IMR-90 (cell line): ENCODE measurements at regions not wholly inside any gene's neighbourhood (a gene's known extent, or its start where the extent isn't known, plus 50 kb on each side); places are given as distances from the start of the nearest gene placed in this dataset.

ENCODE experiments used
- ATAC-seq: fragments of 200-7000 bp; cut with Tn5 transposase; 2 replicates; pipeline ENCODE4 v1.9.1; 2020; ENCODE audit warnings: low read depth, mild to moderate bottlenecking, moderate library complexity
- BruUV-seq: library from RNA; stranded (reverse); fragments of 400-500 nt; replicated peaks from 2 replicates; lab custom pipeline; 2021; lab: Mats Ljungman, UMichigan
- CTCF ChIA-PET: fragments of 300-600 bp; formaldehyde crosslinking; extraction: SDS; loops from one replicate; lab custom pipeline; 2021; ENCODE audit warnings: antibody characterized with exemption; lab: Yijun Ruan, JAX
- POLR2A ChIA-PET: fragments of 300-600 bp; sonication (Branson Sonifier 250); formaldehyde crosslinking; loops from one replicate; lab custom pipeline; 2022; ENCODE audit warnings: antibody characterized with exemption; ENCODE audit not compliant: unreplicated experiment; lab: Charles Lee
- DNase-seq: peaks from one replicate; pipeline ENCODE4 v3.0.0; 2013
- H2AFZ ChIP-seq: replicated peaks from 2 replicates; pipeline ENCODE3; 2013; ENCODE audit warnings: low read length, mild to moderate bottlenecking; ENCODE audit not compliant: poor library complexity
- H2AK5ac ChIP-seq: 2 replicates; pipeline ENCODE4 v1.6.1; 2013; ENCODE audit warnings: low read depth, low read length, inconsistent platforms
- H2AK9ac ChIP-seq: replicated peaks from 2 replicates; pipeline ENCODE3; 2013; ENCODE audit warnings: mild to moderate bottlenecking, low read depth, low read length, moderate library complexity; ENCODE audit not compliant: poor library complexity
- H2BK120ac ChIP-seq: 2 replicates; pipeline ENCODE4 v1.6.1; 2013; ENCODE audit warnings: low read depth, low read length, inconsistent platforms
- H2BK15ac ChIP-seq: 3 replicates; pipeline ENCODE4 v1.6.1; 2013; ENCODE audit warnings: low read depth, low read length, inconsistent platforms
- H2BK20ac ChIP-seq: 2 replicates; pipeline ENCODE4 v1.6.1; 2013; ENCODE audit warnings: low read depth, mild to moderate bottlenecking, inconsistent platforms, low read length, moderate library complexity
- H2BK5ac ChIP-seq: 2 replicates; pipeline ENCODE4 v1.6.1; 2013; ENCODE audit warnings: mild to moderate bottlenecking, low read depth, low read length, inconsistent platforms; ENCODE audit not compliant: poor library complexity, severe bottlenecking
- H3K14ac ChIP-seq: replicated peaks from 2 replicates; pipeline ENCODE4 v1.6.1; 2013; ENCODE audit warnings: low read depth, low read length, inconsistent platforms
- H3K18ac ChIP-seq: 2 replicates; pipeline ENCODE4 v1.6.1; 2013; ENCODE audit warnings: low read depth, low read length, control low read depth
- H3K23ac ChIP-seq: 2 replicates; pipeline ENCODE4 v1.6.1; 2013; ENCODE audit warnings: low read depth, low read length, inconsistent platforms
- H3K27ac ChIP-seq: 2 replicates; pipeline ENCODE4 v1.5.1; 2013; ENCODE audit warnings: mild to moderate bottlenecking, control low read depth, low read length; ENCODE audit not compliant: insufficient read depth
- H3K27me3 ChIP-seq: 2 replicates; pipeline ENCODE4 v1.6.1; 2013; ENCODE audit warnings: low read length; ENCODE audit not compliant: control insufficient read depth, insufficient read depth
- H3K36me3 ChIP-seq: 2 replicates; pipeline ENCODE4 v1.6.1; 2013; ENCODE audit warnings: low read length, mixed read lengths; ENCODE audit not compliant: control insufficient read depth, insufficient read depth
- H3K4ac ChIP-seq: 2 replicates; pipeline ENCODE4 v1.6.1; 2013; ENCODE audit warnings: low read depth, low read length, inconsistent platforms
- H3K4me1 ChIP-seq: 2 replicates; pipeline ENCODE4 v1.6.1; 2013; ENCODE audit warnings: low read length, mixed read lengths; ENCODE audit not compliant: control insufficient read depth, insufficient read depth
- H3K4me2 ChIP-seq: 2 replicates; pipeline ENCODE4 v1.6.1; 2013; ENCODE audit warnings: low read depth, mild to moderate bottlenecking, control low read depth, low read length, moderate library complexity
- H3K4me3 ChIP-seq: 2 replicates; pipeline ENCODE4 v1.5.1; 2013; ENCODE audit warnings: low read depth, mild to moderate bottlenecking, control low read depth, low read length, moderate library complexity; ENCODE audit not compliant: insufficient read depth
- H3K56ac ChIP-seq: 2 replicates; pipeline ENCODE4 v1.6.1; 2013; ENCODE audit warnings: low read length, inconsistent platforms; ENCODE audit not compliant: insufficient read depth; ENCODE audit errors: extremely low read depth
- H3K79me1 ChIP-seq, 2 experiments: 2 replicates each; pipeline ENCODE4 v1.6.1; 2013; ENCODE audit warnings: low read length in 2 of 2, inconsistent platforms in 1 of 2, low read depth in 1 of 2
- H3K9ac ChIP-seq: 2 replicates; pipeline ENCODE4 v1.6.1; 2013; ENCODE audit warnings: low read depth, low read length, control low read depth
- H3K9me1 ChIP-seq: 2 replicates; pipeline ENCODE4 v1.6.1; 2013; ENCODE audit warnings: low read length, inconsistent platforms; ENCODE audit not compliant: insufficient read depth
- H3K9me3 ChIP-seq: 2 replicates; pipeline ENCODE4 v1.6.1; 2013; ENCODE audit warnings: low read length; ENCODE audit not compliant: control insufficient read depth, insufficient read depth
- H4K20me1 ChIP-seq: 2 replicates; pipeline ENCODE4 v1.6.1; 2013; ENCODE audit warnings: low read length, inconsistent platforms; ENCODE audit not compliant: insufficient read depth
- H4K5ac ChIP-seq: 2 replicates; pipeline ENCODE4 v1.6.1; 2013; ENCODE audit warnings: mild to moderate bottlenecking, low read depth, low read length, control low read depth
- H4K8ac ChIP-seq, 2 experiments: 2 replicates each; pipeline ENCODE4 v1.6.1; 2013; ENCODE audit warnings: low read depth in 2 of 2, low read length in 2 of 2, control low read depth in 1 of 2, inconsistent platforms in 1 of 2
- H4K91ac ChIP-seq: 2 replicates; pipeline ENCODE4 v1.6.1; 2013; ENCODE audit warnings: low read depth, low read length, inconsistent platforms; ENCODE audit not compliant: insufficient read depth
- MAFK ChIP-seq: IDR thresholded peaks from 2 replicates; pipeline ENCODE4 v1.6.1; 2012; ENCODE audit warnings: low read depth, low read length, improper control_type of control experiment
- MAZ ChIP-seq: IDR thresholded peaks from 2 replicates; pipeline ENCODE4 v1.6.1; 2012; ENCODE audit warnings: low read depth, mild to moderate bottlenecking, low read length, improper control_type of control experiment, moderate library complexity, borderline replicate concordance
- MXI1 ChIP-seq: IDR thresholded peaks from 2 replicates; pipeline ENCODE4 v1.6.1; 2012; ENCODE audit warnings: low read depth, mild to moderate bottlenecking, low read length, moderate library complexity, borderline replicate concordance
- RAD21 ChIP-seq: IDR thresholded peaks from 2 replicates; pipeline ENCODE4 v1.6.1; 2012; ENCODE audit warnings: low read length, improper control_type of control experiment
- RFX5 ChIP-seq: IDR thresholded peaks from 2 replicates; pipeline ENCODE4 v1.8.0; 2012; ENCODE audit warnings: low read depth, mild to moderate bottlenecking, low read length, moderate library complexity
- SMC3 ChIP-seq: fragments of 150-350 bp; IDR thresholded peaks from 2 replicates; pipeline ENCODE4 v1.6.1; 2016; ENCODE audit warnings: low read depth, mild to moderate bottlenecking, antibody characterized with exemption, low read length, moderate library complexity
- dilution Hi-C: fragments of 300-500 bp; cut with HindIII; formaldehyde crosslinking; loops from one replicate; pipeline ENCODE4 v1.14.3; 2018; ENCODE audit warnings: low sequenced_read_pairs; ENCODE audit not compliant: unreplicated experiment
- in situ Hi-C: fragments of 300-500 bp; cut with MboI; formaldehyde crosslinking; loops from 3 replicates; pipeline ENCODE4 v1.14.3; 2019; ENCODE audit warnings: low sequenced_read_pairs, inconsistent platforms, mixed read lengths
- intact Hi-C: fragments of 100-400 bp; cut with micrococcal nuclease; formaldehyde crosslinking; loops from 2 replicates; pipeline ENCODE4 v1.10.0; 2022
- TF ChIP-seq, protein P1 (sequence below): conservative IDR thresholded peaks from 2 replicates; pipeline ENCODE4 v1.5.1; 2012; ENCODE audit warnings: mild to moderate bottlenecking, low read depth, low read length, improper control_type of control experiment

DNA sequence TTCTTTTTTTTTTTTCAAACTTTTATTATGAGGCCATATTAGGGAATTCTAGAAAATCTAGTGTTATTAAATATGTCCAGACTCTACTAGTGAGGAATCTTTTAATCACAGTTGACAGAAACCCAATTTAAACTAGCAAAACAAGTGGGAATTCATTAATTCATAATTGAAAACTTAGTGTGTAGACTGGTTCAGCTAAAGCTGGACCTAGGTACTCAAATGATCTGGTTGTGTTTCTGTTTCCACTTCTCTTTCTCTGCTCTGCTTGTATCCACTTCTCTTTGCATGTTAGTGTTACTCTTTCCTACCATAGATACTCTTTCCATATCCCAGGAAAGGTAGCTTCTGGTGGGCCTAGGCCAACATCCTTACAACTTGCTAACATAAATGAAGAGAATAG, 81.2 kb upstream of the HIVEP3 start:
- H3K4ac ChIP-seq = no peak overlapping the region
- ChIA-PET POLR2A (no interaction called here), CTCF (no interaction called here)
- no peak overlapping the region for H3K4me3 ChIP-seq
- no peak overlapping the region for H3K9ac ChIP-seq
- no peak overlapping the region for H2BK5ac ChIP-seq
- no peak overlapping the region for H4K8ac ChIP-seq
- no peak overlapping the region for H2AK5ac ChIP-seq
- H3K56ac ChIP-seq = no peak overlapping the region
- H2BK20ac ChIP-seq = no peak overlapping the region
- no peak overlapping the region for H2BK120ac ChIP-seq
- no peaks in the 10 kb centered on the region for H3K79me1 ChIP-seq
- DNase-seq = no peak
- H3K27me3 ChIP-seq = no peaks in the 10 kb centered on the region
- H3K9me3 ChIP-seq = no peaks in the 10 kb centered on the region
- no peaks in the 10 kb centered on the region for H3K36me3 ChIP-seq
- H2AFZ ChIP-seq = no peak overlapping the region
- H3K23ac ChIP-seq = no peak overlapping the region
- no peak overlapping the region for H2BK15ac ChIP-seq
- no TSS peak for BruUV-seq
- no peaks in the 10 kb centered on the region for H3K4me1 ChIP-seq
- H4K20me1 ChIP-seq = no peaks in the 10 kb centered on the region
- no peak overlapping the region for H3K27ac ChIP-seq
- in situ Hi-C loops (no loop called here), intact Hi-C loops (no loop called here), dilution Hi-C loops (no loop called here)
- no peak overlapping the region for H3K18ac ChIP-seq
- no peak for TF ChIP-seq MXI1
- no peak for TF ChIP-seq MAFK
- no peak for TF ChIP-seq RAD21
- TF ChIP-seq MAZ = no peak
- no peak for TF ChIP-seq SMC3
- TF ChIP-seq RFX5 = no peak
- TF ChIP-seq, protein P1, sequence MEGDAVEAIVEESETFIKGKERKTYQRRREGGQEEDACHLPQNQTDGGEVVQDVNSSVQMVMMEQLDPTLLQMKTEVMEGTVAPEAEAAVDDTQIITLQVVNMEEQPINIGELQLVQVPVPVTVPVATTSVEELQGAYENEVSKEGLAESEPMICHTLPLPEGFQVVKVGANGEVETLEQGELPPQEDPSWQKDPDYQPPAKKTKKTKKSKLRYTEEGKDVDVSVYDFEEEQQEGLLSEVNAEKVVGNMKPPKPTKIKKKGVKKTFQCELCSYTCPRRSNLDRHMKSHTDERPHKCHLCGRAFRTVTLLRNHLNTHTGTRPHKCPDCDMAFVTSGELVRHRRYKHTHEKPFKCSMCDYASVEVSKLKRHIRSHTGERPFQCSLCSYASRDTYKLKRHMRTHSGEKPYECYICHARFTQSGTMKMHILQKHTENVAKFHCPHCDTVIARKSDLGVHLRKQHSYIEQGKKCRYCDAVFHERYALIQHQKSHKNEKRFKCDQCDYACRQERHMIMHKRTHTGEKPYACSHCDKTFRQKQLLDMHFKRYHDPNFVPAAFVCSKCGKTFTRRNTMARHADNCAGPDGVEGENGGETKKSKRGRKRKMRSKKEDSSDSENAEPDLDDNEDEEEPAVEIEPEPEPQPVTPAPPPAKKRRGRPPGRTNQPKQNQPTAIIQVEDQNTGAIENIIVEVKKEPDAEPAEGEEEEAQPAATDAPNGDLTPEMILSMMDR = no peak
- H3K9me1 ChIP-seq = no peaks in the 10 kb centered on the region; the same call in 1 of the 2 replicates
- no peak overlapping the region for H4K91ac ChIP-seq
- H2AK9ac ChIP-seq = no peak overlapping the region
- H4K5ac ChIP-seq = no peak overlapping the region
- ATAC-seq = no peak
- no peak overlapping the region for H3K14ac ChIP-seq
- no peak overlapping the region for H3K4me2 ChIP-seq
